GM12875 (cell line): ENCODE measurements at regions not wholly inside any gene's neighbourhood (a gene's known extent, or its start where the extent isn't known, plus 50 kb on each side); places are given as distances from the start of the nearest gene placed in this dataset.

Experiments
- H3K4me3 ChIP-seq: one replicate; pipeline ENCODE4 v1.5.1; 2011; ENCODE audit warnings: low read depth, low read length, control low read depth
- CTCF ChIP-seq: IDR thresholded peaks from 2 replicates; pipeline ENCODE4 v1.5.1; 2011; ENCODE audit warnings: low read depth, mild to moderate bottlenecking, control low read depth, inconsistent platforms, low read length, moderate library complexity, borderline replicate concordance; ENCODE audit not compliant: insufficient read depth

GRCh38 chr20:43853918-43854317, 60.7 kb upstream of the TOX2 start:
- no peak for TF ChIP-seq CTCF
- no peak overlapping the region for H3K4me3 ChIP-seq

DNA sequence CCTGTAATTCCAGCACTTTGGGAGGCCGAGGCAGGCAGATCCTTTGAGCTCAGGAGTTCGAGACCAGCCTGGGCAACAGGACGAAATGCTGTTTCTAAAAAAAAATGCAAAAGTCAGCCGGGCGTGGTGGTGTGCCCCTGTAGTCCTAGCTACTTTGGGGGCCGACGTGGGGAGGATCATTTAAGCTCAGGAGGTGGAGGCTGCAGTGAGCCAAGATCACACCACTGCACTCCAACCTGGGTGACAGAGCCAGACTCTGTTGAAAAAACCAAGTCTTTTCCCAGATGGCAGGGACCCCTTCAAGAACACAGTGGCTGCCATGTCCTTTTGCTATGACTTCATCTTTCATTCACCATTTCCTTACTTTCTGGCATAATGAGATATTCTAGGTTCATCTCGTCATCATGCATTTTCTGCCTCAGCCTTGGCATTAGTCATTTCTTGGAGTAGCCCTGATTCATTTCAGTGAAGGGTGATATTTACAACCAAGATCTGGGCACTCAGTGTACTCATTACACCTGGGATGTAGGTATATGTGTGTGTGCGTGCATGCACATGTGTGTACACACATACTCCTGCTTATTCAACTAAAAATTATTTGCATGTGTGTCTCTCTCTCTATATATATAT, 61.4 kb upstream of the TOX2 start:
- H3K4me3 ChIP-seq: no peak overlapping the region
- TF ChIP-seq CTCF: no peak

DNA sequence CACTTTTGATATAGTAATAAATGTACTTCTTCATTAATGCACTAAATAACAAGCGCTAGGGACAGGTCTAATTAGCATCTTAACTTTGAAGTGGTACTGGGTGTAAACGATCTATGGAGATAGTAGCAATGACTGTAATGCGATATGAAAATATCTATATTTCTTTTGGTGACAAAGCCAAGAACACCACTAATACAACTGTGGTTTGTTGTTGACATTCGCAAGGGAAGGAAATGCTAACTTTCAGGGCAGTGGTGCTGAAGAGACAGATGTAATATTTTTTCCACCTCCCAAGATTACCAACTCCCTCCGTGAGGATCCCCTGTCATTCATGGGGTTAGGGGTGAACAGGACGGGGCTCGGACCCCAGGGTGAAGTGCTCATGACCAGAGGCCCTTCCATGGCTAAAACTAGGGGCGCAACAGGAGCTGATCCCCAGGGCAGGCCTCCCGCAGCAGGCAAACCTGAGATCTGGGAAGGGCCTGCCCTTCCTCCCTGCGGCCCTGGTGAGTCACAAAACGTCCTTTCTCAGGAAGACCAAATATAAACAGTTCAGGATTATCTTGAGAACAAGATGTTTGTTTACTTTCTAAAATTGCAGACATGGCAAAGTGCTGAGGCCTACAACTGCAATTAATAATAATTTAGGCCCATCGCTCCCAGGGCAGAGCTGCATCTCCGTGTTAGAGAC, 65.0 kb upstream of the TOX2 start:
- TF ChIP-seq CTCF: no peak

GRCh38 chr20:43846516-43846905, 68.1 kb upstream of the TOX2 start:
- no peak for TF ChIP-seq CTCF
- no peak overlapping the region for H3K4me3 ChIP-seq

More for the DNA sequence above, 65.0 kb upstream of the TOX2 start:
- no peak overlapping the region for H3K4me3 ChIP-seq

DNA sequence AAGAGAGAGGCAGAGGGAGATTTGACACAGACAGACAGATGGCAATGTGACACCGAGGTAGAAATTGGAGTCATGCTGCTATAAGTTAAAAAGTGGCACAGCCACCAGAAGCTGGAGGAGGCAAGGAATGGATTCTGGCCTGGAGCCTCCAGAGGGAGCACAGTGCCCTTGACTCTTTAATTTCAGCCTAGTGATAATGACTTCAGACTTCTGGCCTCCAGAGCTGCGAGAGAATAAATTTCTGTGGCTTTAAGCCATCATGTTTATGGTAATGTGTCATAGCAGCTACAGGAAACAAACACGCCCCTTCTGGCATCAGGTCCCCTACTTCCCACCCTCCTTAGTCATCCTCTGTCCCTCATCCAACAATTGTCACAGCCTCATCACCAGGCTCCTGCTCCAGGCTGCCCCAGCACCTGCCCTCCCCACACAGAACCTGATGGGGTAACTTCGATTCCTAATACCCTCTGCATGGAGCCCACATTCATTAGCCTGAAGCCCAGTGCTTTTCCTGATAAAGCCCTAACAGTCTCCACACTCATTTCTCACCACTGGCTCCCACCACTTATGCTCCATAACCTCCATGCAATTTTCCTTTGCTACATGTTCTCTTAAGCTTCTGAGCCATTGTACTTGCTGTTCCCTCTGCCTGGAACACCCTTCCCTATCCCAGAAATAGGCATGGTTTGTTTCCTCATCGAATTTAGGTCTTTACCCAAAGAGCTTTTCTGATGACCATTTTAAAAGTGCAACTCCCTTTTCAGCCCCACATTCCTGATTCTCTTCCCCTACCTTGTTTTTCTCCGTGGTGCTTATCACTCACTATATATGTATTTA, 69.7 kb upstream of the TOX2 start:
- TF ChIP-seq CTCF: no peak
- H3K4me3 ChIP-seq: no peak overlapping the region

DNA sequence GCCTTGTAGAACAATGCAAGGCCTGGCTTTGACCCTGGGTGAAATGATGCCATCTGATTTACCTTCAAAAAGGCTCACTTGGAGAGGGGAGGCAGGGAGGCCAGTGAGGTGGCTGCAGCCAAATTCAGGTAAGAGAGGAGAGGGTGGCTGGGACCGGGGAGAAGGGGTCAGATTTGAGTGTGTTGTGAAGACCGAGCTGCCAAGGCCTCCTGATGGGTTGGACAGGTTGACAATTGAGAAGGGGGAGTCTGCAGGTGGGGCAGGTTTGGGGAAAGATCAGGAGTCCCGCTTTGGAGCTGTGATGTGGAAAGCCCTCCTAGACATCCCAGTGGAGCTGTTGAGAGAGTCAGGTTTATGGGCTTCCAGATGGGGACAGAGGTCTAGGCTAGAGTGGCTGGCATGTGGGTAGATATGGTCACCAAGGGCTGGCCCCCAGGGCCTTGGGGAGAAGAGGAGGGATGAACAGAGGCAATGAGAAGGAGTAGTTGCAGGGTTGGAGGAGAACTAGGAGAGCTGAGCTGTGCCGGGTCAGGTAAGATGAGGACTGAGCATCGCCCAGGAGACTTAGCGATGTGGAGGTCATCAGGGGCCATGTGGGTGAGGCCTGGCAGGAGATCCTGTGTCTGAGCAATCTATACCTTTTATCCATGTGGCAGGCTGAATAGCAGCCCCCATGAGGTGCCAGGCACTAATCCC, 70.5 kb upstream of the TOX2 start:
- H3K4me3 ChIP-seq: no peak overlapping the region
- TF ChIP-seq CTCF: no peak
